HUES64 (cell line): ENCODE measurements at regions not wholly inside any gene's neighbourhood (a gene's known extent, or its start where the extent isn't known, plus 50 kb on each side); places are given as distances from the start of the nearest gene placed in this dataset.

ENCODE experiments used
- H3K27ac ChIP-seq: 2 replicates; pipeline ENCODE4 v1.7.0; 2013; ENCODE audit warnings: low read depth, low read length, inconsistent platforms
- H3K27me3 ChIP-seq: 2 replicates; pipeline ENCODE4 v1.6.1; 2013; ENCODE audit warnings: mild to moderate bottlenecking, low read length; ENCODE audit not compliant: insufficient read depth
- H3K36me3 ChIP-seq: 2 replicates; pipeline ENCODE4 v1.6.1; 2013; ENCODE audit warnings: mild to moderate bottlenecking, low read length; ENCODE audit not compliant: insufficient read depth
- H3K4me1 ChIP-seq: 2 replicates; pipeline ENCODE4 v1.6.1; 2013; ENCODE audit warnings: mild to moderate bottlenecking, low read length, moderate library complexity; ENCODE audit not compliant: insufficient read depth
- H3K4me3 ChIP-seq: 2 replicates; pipeline ENCODE4 v1.5.1; 2013; ENCODE audit warnings: mild to moderate bottlenecking, low read length, moderate library complexity
- H3K9ac ChIP-seq: 2 replicates; pipeline ENCODE4 v1.6.1; 2013; ENCODE audit warnings: mild to moderate bottlenecking, low read depth, low read length
- H3K9me3 ChIP-seq: 2 replicates; pipeline ENCODE4 v1.6.1; 2013; ENCODE audit warnings: low read depth, low read length; ENCODE audit not compliant: insufficient read depth
- WGBS: fragments of 150-250, 120-280 bp; methylation state at CpG from one replicate; pipeline ENCODE4 v1.1.7; 2013; ENCODE audit warnings: missing lambda C conversion rate; 5-methylcytosine and 5-hydroxymethylcytosine counted together

DNA sequence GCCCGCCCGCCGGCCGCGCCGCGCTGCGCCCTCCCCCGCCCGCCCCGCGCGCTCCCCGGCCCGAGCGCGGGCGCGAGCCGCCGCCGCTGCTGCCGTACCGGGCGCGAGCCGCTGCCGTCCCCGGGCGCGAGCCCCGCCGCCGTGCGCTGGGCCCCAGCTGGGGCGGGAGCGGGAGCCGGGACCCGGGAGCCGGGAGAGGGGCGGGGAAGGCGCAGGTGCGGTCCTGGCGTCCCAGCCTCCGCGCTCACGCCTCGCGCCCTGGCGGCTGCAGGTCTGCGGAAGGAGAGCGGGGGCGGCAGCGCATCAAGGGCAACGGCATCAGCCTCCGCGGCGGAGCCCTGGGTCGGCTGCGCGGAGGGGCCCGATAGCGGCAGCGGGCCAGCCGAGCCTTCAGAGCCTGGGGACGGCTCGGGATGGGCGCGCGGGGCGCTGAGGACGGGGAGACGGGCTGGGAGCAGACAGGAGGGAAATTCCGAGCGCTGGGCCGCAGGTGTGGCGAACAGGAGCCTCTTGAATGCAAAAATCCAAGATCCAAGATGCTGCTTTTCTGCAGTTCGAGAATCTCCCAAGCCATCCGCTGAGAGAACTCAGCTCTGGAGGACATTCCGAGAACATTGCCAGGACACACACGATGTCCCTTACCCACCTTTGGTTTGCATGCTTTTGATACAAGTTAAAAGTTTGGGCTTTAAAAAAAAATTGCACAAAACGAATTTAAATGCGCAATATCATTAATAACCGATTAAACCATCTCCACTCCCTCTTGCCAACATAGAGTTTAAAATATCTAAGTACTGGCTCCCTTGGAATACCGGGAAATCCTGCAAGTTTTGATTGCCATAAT lies 251.1 kb downstream of the TJP1 start:
- 1% methylated on average over 85 of the region's 85 CpGs for WGBS
- Histone ChIP-seq H3K4me3 (peak overlapping the region; percentile 61), H3K27me3 (peaks cover 49% of the 10 kb centered on the region), H3K9ac (peak overlapping the region; percentile 55), H3K27ac (no peak overlapping the region), H3K4me1 (peaks cover 24% of the 10 kb centered on the region), H3K9me3 (no peaks in the 10 kb centered on the region), H3K36me3 (no peaks in the 10 kb centered on the region)

DNA sequence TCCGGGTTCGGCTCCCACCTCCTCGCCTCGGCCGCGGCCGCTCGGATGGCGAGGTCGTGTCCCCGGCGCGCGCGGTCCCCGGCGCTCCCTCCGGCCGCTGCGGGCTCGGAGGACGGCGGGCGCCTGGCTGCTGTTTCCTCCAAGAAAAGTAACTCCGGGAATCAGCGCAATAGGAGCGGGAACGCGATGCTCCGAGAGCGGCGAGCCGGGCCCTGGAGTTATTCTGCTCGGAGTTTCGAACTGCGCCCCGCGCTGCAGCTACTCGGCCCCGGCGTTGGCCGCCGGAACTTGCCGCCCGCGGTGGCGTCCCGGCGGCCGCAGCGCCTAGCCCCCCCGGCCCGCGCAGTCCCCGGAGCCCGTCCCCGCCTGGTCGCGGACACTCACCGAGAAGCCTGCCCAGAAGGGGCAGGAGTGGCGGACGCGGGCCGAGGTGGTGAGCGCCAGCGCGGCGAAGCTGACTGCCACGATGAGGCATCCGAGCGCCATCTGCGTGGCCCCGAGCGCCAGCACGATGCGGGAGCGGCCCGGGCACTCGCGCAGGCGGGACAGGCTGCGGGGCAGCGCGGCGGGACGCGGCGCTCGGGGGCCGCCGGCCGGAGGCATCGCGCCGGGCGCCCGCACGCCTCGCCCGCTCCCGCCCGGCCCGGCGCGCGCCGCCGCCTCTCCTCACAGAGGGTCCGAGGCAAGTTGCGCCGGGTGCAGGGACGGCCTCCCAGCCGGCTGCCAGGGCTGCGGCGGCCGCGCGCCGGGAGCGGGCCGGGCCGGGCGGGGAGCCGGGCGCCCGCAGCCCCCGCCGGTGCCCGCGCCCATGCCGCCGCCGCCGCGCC lies 251.9 kb downstream of the TJP1 start:
- Histone ChIP-seq H3K4me3 (peak overlapping the region; percentile 69), H3K9me3 (no peaks in the 10 kb centered on the region), H3K4me1 (peaks cover 24% of the 10 kb centered on the region), H3K27ac (no peak overlapping the region), H3K27me3 (peaks cover 49% of the 10 kb centered on the region), H3K36me3 (no peaks in the 10 kb centered on the region), H3K9ac (peak overlapping the region; percentile 74)
- under 1% methylated on average over 135 of the region's 135 CpGs for WGBS

- peak overlapping the region; percentile 69 for H3K4me3 ChIP-seq
- peaks cover 49% of the 10 kb centered on the region for H3K27me3 ChIP-seq
- H3K9ac ChIP-seq = no peak overlapping the region
- no peak overlapping the region for H3K27ac ChIP-seq
- 6% methylated on average over 28 of the region's 37 CpGs for WGBS
- H3K9me3 ChIP-seq = no peaks in the 10 kb centered on the region
- H3K4me1 ChIP-seq = peaks cover 24% of the 10 kb centered on the region
- no peaks in the 10 kb centered on the region for H3K36me3 ChIP-seq
Observed at GRCh38 chr15:29569533-29570092, 252.7 kb downstream of the TJP1 start.

DNA sequence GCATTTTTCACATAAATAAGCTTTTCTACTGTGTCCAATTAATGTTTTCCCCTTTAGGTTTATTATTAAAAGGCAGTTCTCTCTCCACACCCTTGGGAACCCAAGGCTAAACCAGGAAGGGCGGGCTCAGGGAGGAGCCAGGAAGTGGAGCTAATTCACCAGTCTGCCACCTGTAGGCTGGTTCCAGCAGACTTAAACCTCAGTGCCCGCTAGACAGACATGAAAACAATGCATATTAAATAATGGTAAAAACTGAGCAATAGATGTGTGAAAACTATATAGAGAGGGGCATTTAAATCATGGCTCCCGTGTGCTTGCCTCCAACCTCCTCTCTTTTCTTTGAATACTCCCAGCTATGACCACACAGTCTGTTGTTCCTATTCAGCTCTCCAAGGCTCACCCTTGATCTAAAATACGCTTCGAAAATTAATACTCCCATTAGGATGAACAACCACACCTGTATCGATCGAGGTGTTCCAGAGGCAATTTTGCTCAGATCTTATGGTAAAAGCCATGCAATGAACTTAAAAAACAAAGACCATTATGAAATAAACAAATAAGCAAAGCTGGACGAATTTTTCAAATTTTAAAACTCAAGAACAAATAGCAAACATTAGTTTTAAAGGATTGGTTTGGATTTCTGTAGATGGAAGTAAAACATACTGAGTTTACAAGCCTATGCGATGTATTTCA lies 253.3 kb downstream of the TJP1 start:
- no peak overlapping the region for H3K27ac ChIP-seq
- WGBS = 55% methylated on average over 7 of the region's 9 CpGs
- H3K9ac ChIP-seq = no peak overlapping the region
- H3K36me3 ChIP-seq = no peaks in the 10 kb centered on the region
- H3K9me3 ChIP-seq = no peaks in the 10 kb centered on the region
- H3K4me1 ChIP-seq = peaks cover 24% of the 10 kb centered on the region
- H3K4me3 ChIP-seq = peak overlapping the region; percentile 51
- peaks cover 47% of the 10 kb centered on the region for H3K27me3 ChIP-seq

- WGBS = 76% methylated on average over 1 of the region's 1 CpG
- H3K4me1 ChIP-seq = peaks cover 22% of the 10 kb centered on the region
- peaks cover 30% of the 10 kb centered on the region for H3K27me3 ChIP-seq
- H3K27ac ChIP-seq = no peak overlapping the region
- H3K36me3 ChIP-seq = no peaks in the 10 kb centered on the region
- no peaks in the 10 kb centered on the region for H3K9me3 ChIP-seq
- no peak overlapping the region for H3K9ac ChIP-seq
- H3K4me3 ChIP-seq = no peak overlapping the region
Observed at GRCh38 chr15:29567336-29567735, 254.9 kb downstream of the TJP1 start.

DNA sequence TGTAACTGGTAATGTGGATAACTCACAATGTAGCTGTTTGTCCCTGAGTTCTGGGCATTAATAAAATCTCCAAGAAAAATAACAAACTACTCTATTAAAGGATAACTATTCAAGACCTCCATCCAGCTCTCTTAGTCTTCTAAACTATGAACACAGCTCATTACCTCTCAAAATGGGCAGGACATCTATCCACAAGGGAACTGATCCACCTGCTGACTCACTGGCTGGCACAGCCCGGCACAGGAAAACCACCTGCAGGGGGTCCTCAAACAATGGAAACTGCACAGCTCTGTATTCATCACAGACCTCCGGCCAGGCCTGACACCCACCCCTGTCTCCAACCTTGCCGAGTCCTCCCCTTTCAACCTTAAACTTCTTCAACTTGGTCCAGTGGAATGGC lies 255.4 kb downstream of the TJP1 start:
- Histone ChIP-seq H3K9ac (no peak overlapping the region), H3K27ac (no peak overlapping the region), H3K27me3 (peaks cover 26% of the 10 kb centered on the region), H3K36me3 (no peaks in the 10 kb centered on the region), H3K4me3 (no peak overlapping the region), H3K9me3 (no peaks in the 10 kb centered on the region), H3K4me1 (peaks cover 18% of the 10 kb centered on the region)
- WGBS = 54% methylated on average over 3 of the region's 3 CpGs

- H3K36me3 ChIP-seq = no peaks in the 10 kb centered on the region
- no peak overlapping the region for H3K27ac ChIP-seq
- H3K9me3 ChIP-seq = no peaks in the 10 kb centered on the region
- no peak overlapping the region for H3K4me3 ChIP-seq
- peaks cover 5% of the 10 kb centered on the region; the same call in 1 of the 2 replicates for H3K4me1 ChIP-seq
- no peak overlapping the region for H3K9ac ChIP-seq
- no peaks in the 10 kb centered on the region; the same call in 1 of the 2 replicates for H3K27me3 ChIP-seq
Observed at GRCh38 chr15:29563112-29563511, 259.2 kb downstream of the TJP1 start.

DNA sequence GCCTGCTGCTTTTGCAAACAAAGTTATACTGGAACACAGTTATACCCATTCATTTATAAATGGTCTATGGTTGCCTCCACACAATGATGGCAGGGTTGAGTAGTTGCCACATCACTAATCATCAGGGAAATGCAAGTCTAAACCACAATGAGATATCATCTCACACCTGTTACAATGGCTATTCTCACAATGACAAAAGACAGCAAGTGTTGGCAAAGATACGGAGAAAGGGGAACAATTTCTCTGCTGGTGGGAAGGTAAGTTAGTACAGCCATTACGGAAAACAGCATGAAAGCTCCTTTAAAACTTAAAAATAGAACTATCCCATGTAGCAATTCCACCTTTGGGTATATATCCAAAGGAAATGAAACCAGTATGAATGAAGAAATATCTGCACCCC lies 261.4 kb downstream of the TJP1 start:
- Histone ChIP-seq H3K36me3 (no peaks in the 10 kb centered on the region), H3K9ac (no peak overlapping the region), H3K9me3 (no peaks in the 10 kb centered on the region), H3K4me3 (no peak overlapping the region), H3K27me3 (no peaks in the 10 kb centered on the region), H3K27ac (no peak overlapping the region), H3K4me1 (no peaks in the 10 kb centered on the region)
- no CpG with 5 or more reads among the region's 2 CpGs for WGBS

DNA sequence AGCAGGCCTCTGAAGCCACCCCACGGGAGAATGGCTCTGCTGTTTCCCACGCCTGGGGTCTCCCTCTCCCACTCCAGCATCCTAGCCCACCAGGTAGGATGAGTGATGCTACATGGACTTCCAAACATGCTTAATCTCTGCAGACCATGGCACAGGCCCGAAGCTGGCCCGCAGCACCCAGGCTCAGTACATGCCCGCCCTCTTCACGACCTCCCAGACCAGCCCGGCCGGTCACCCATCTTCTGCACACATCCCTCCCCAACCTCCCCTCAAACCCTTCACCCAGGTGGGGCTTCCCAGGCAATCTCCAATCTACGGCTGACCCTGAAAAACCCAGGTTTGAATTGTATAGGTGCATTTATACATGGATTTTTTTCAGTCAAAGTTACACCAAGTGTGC lies 264.0 kb downstream of the TJP1 start:
- WGBS = 96% methylated on average over 8 of the region's 9 CpGs

DNA sequence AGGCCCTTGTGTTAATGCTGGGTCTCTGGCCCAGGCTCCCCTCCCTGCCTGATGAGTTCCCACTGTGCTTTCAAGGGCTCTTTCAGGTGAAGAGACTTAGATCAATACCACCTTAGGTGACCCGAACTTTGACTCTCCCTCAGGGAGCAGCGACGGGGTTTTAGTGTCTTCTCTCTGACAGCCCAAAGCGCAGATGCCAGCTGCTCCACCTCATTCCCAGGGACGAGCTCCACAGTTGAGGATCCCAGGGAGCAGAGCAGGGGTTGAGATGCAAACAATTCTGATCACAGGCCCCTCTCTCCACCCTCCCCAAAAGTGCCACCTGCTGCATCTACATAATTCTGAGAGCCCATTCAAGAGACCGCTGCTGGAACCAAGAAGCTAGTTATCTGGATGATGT lies 265.1 kb downstream of the TJP1 start:
- Histone ChIP-seq H3K9ac (no peak overlapping the region), H3K4me1 (no peaks in the 10 kb centered on the region), H3K36me3 (no peaks in the 10 kb centered on the region), H3K27ac (no peak overlapping the region), H3K9me3 (no peaks in the 10 kb centered on the region), H3K27me3 (no peaks in the 10 kb centered on the region), H3K4me3 (no peak overlapping the region)
- 90% methylated on average over 6 of the region's 6 CpGs for whole genome bisulfite sequencing

More for the DNA sequence above, 264.0 kb downstream of the TJP1 start:
- H3K4me1 ChIP-seq = no peaks in the 10 kb centered on the region
- H3K27me3 ChIP-seq = no peaks in the 10 kb centered on the region
- H3K9ac ChIP-seq = no peak overlapping the region
- no peaks in the 10 kb centered on the region for H3K9me3 ChIP-seq
- H3K27ac ChIP-seq = no peak overlapping the region
- no peak overlapping the region for H3K4me3 ChIP-seq
- H3K36me3 ChIP-seq = no peaks in the 10 kb centered on the region

- Histone ChIP-seq H3K27ac (no peak overlapping the region), H3K27me3 (no peaks in the 10 kb centered on the region), H3K9me3 (no peaks in the 10 kb centered on the region), H3K4me3 (no peak overlapping the region), H3K9ac (no peak overlapping the region), H3K36me3 (no peaks in the 10 kb centered on the region), H3K4me1 (no peaks in the 10 kb centered on the region)
- WGBS = 91% methylated on average over 3 of the region's 4 CpGs
Observed at GRCh38 chr15:29556380-29556779, 265.9 kb downstream of the TJP1 start.
